NT2/D1 (cell line): ENCODE measurements at regions not wholly inside any gene's neighbourhood (a gene's known extent, or its start where the extent isn't known, plus 50 kb on each side); places are given as distances from the start of the nearest gene placed in this dataset.

Experiments
- SUZ12 ChIP-seq: IDR thresholded peaks from 2 replicates; pipeline ENCODE4 v1.6.1; 2011; ENCODE audit not compliant: insufficient read length, insufficient read depth; ENCODE audit errors: extremely low read depth
- YY1 ChIP-seq: IDR thresholded peaks from 2 replicates; pipeline ENCODE4 v1.6.1; 2011; ENCODE audit not compliant: insufficient read length, insufficient read depth
- ZNF274 ChIP-seq: IDR thresholded peaks from 2 replicates; pipeline ENCODE4 v1.6.1; 2011; ENCODE audit warnings: mild to moderate bottlenecking, low read depth, low read length

GRCh38 chr11:32262367-32262766, 171.5 kb downstream of the RCN1 start:
- TF ChIP-seq YY1, result no peak
- TF ChIP-seq SUZ12, result no peak
- no peak for TF ChIP-seq ZNF274
